Liver (tissue), 8 donors: ENCODE measurements at regions not wholly inside any gene's neighbourhood (a gene's known extent, or its start where the extent isn't known, plus 50 kb on each side); places are given as distances from the start of the nearest gene placed in this dataset.

Experiments used
- DNase-seq: peaks from one replicate; pipeline ENCODE4 v3.0.0-alpha.2; 2017; ENCODE audit warnings: low spot score
- H3K27ac ChIP-seq, 2 donors: one replicate each; pipeline ENCODE4 v1.7.0; 2013; ENCODE audit warnings: inconsistent platforms in 2 of 2, low read length in 2 of 2, control low read depth in 1 of 2, low read depth in 1 of 2, mild to moderate bottlenecking in 1 of 2
- H3K27me3 ChIP-seq, 4 donors: one replicate each; pipeline versions ENCODE4 v1.6.1 to v1.7.0; 2013; ENCODE audit warnings: low read length in 3 of 4, inconsistent platforms in 1 of 4, mild to moderate bottlenecking in 1 of 4, moderate library complexity in 1 of 4; ENCODE audit not compliant: control insufficient read depth in 4 of 4, insufficient read depth in 4 of 4
- H3K36me3 ChIP-seq, 4 donors: one replicate each; pipeline versions ENCODE4 v1.6.1 to v1.7.0; 2013; ENCODE audit warnings: low read length in 3 of 4, mild to moderate bottlenecking in 3 of 4, low read depth in 1 of 4, moderate library complexity in 1 of 4; ENCODE audit not compliant: control insufficient read depth in 4 of 4, insufficient read depth in 3 of 4
- H3K4me1 ChIP-seq, 4 donors: one replicate each; pipeline versions ENCODE4 v1.6.1 to v1.7.0; 2013; ENCODE audit warnings: low read length in 3 of 4, mild to moderate bottlenecking in 3 of 4, moderate library complexity in 1 of 4; ENCODE audit not compliant: control insufficient read depth in 4 of 4, insufficient read depth in 4 of 4
- H3K4me3 ChIP-seq, 3 donors: one replicate each; pipeline versions ENCODE4 v1.6.1 to v1.7.0; 2013; ENCODE audit warnings: low read length in 3 of 3, control low read depth in 1 of 3, low read depth in 1 of 3, mild to moderate bottlenecking in 1 of 3
- H3K9ac ChIP-seq, 2 donors: one replicate each; pipeline ENCODE4 v1.7.0; 2013; ENCODE audit warnings: low read length in 2 of 2, mild to moderate bottlenecking in 2 of 2, moderate library complexity in 2 of 2, control low read depth in 1 of 2, low read depth in 1 of 2
- H3K9me3 ChIP-seq, 4 donors: one replicate each; pipeline versions ENCODE4 v1.6.1 to v1.7.0; 2013; ENCODE audit warnings: low read length in 3 of 4; ENCODE audit not compliant: control insufficient read depth in 4 of 4
- ATF3 ChIP-seq: IDR thresholded peaks from 2 replicates; pipeline ENCODE4 v1.6.1; 2016; ENCODE audit warnings: antibody characterized with exemption
- EGR1 ChIP-seq, 2 donors: IDR thresholded peaks; 2 replicates each; pipeline ENCODE4 v1.6.1; 2016 to 2018; ENCODE audit warnings: antibody characterized with exemption in 2 of 2, low read depth in 2 of 2
- FOXA1 ChIP-seq: IDR thresholded peaks from 2 replicates; pipeline ENCODE4 v1.6.1; 2016; ENCODE audit warnings: antibody characterized with exemption
- FOXA2 ChIP-seq: IDR thresholded peaks from 2 replicates; pipeline ENCODE4 v1.6.1; 2016; ENCODE audit warnings: antibody characterized with exemption
- GABPA ChIP-seq, 2 donors: IDR thresholded peaks in 1 of 2; conservative IDR thresholded peaks in 1 of 2; 2 replicates each; pipeline ENCODE4 v1.6.1; 2016; ENCODE audit warnings: antibody characterized with exemption in 2 of 2, mild to moderate bottlenecking in 1 of 2, moderate library complexity in 1 of 2
- HNF4A ChIP-seq, 2 donors: conservative IDR thresholded peaks; 2 replicates each; pipeline ENCODE4 v1.6.1; 2016; ENCODE audit warnings: antibody characterized with exemption in 2 of 2, mild to moderate bottlenecking in 2 of 2
- HNF4G ChIP-seq: IDR thresholded peaks from 2 replicates; pipeline ENCODE4 v1.6.1; 2016; ENCODE audit warnings: antibody characterized with exemption
- JUND ChIP-seq, 2 donors: IDR thresholded peaks; 2 replicates each; pipeline ENCODE4 v1.6.1; 2016; ENCODE audit warnings: antibody characterized with exemption in 2 of 2
- NR2F2 ChIP-seq: IDR thresholded peaks from 2 replicates; pipeline ENCODE4 v1.6.1; 2016; ENCODE audit warnings: antibody characterized with exemption
- RAD21 ChIP-seq, 2 donors: IDR thresholded peaks; 2 replicates each; pipeline ENCODE4 v1.6.1; 2016; ENCODE audit warnings: antibody characterized with exemption in 2 of 2, mild to moderate bottlenecking in 2 of 2
- REST ChIP-seq: IDR thresholded peaks from 2 replicates; pipeline ENCODE4 v1.6.1; 2016; ENCODE audit warnings: antibody characterized with exemption, mild to moderate bottlenecking
- RXRA ChIP-seq, 2 donors: IDR thresholded peaks; 2 replicates each; pipeline ENCODE4 v1.6.1; 2017 to 2018; ENCODE audit warnings: antibody characterized with exemption in 2 of 2, mild to moderate bottlenecking in 1 of 2
- SP1 ChIP-seq: IDR thresholded peaks from 2 replicates; pipeline ENCODE4 v1.6.1; 2018; ENCODE audit warnings: antibody characterized with exemption, mild to moderate bottlenecking
- TAF1 ChIP-seq: conservative IDR thresholded peaks from 2 replicates; pipeline ENCODE4 v1.6.1; 2016; ENCODE audit warnings: antibody characterized with exemption, mild to moderate bottlenecking
- YY1 ChIP-seq: IDR thresholded peaks from 2 replicates; pipeline ENCODE4 v1.6.1; 2016; ENCODE audit warnings: antibody characterized with exemption, mild to moderate bottlenecking
- ZBTB33 ChIP-seq: IDR thresholded peaks from 2 replicates; pipeline ENCODE4 v1.6.1; 2016; ENCODE audit warnings: antibody characterized with exemption
- WGBS: extraction: QIAGEN DNeasy Blood & Tissue Kit; methylation state at CpG from one replicate; pipeline ENCODE4 v1.1.7; 2013; 5-methylcytosine and 5-hydroxymethylcytosine counted together
- TF ChIP-seq, protein P1 (sequence below): fragments of 150-350 bp; IDR thresholded peaks from 2 replicates; pipeline ENCODE4 v1.5.1; 2017; ENCODE audit warnings: improper control_type of control experiment, low read depth, low read length; ENCODE audit not compliant: missing input control
- TF ChIP-seq, protein P2 (sequence below): IDR thresholded peaks from 2 replicates; pipeline ENCODE4 v1.6.1; 2016; ENCODE audit warnings: antibody characterized with exemption
- donor health status: healthy.
- donor health status: healthy.
- donor health status: healthy.
- donor health status: healthy.
- donor health status: healthy.

- TF ChIP-seq REST (no peak), RXRA (IDR thresholded peaks at IDR 0.05) (no peak), FOXA2 (no peak), EGR1 (IDR thresholded peaks at IDR 0.05; ENCODE audit: low read depth in 2 of 2) (no peak), NR2F2 (no peak), TAF1 (no peak), RAD21 (IDR thresholded peaks at IDR 0.05) (no peak), ATF3 (no peak)
These were observed 1240.3 kb upstream of the ACVR2A start (continued) for GRCh38 chr2:146604521-146604920.

DNA sequence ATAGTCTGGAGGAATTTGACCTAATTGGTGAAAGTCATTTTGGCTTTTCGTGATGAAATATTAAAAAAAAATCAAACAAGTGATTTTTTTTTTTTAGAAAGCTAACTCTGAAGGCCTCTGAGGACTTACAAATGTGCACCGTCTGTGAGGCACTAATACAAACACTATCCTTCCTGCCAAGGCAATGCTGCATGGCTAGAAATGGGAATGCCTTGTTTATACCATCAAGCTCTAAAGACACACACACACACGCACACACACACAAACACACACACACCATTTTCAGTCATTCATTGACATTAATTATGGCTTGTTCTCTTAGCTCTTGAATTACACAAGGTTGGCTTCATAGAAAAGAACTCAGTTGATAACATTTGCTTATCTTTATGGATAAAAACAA, 1242.0 kb upstream of the ACVR2A start:
- H3K4me1 ChIP-seq, result no peaks in the 10 kb centered on the region
- WGBS, result 54% methylated on average over 3 of the region's 3 CpGs
- H3K4me3 ChIP-seq, result no peak overlapping the region

More for the DNA sequence above, 1242.0 kb upstream of the ACVR2A start:
- no peaks in the 10 kb centered on the region for H3K9me3 ChIP-seq
- H3K36me3 ChIP-seq, result no peaks in the 10 kb centered on the region
- no peak overlapping the region for H3K9ac ChIP-seq
- no peaks in the 10 kb centered on the region for H3K27me3 ChIP-seq
- no peak for DNase-seq
- H3K27ac ChIP-seq, result no peak overlapping the region
- TF ChIP-seq TAF1 (no peak), ZBTB33 (no peak), REST (no peak), JUND (IDR thresholded peaks at IDR 0.05) (no peak), RXRA (IDR thresholded peaks at IDR 0.05) (no peak), EGR1 (IDR thresholded peaks at IDR 0.05; ENCODE audit: low read depth in 2 of 2) (no peak), ATF3 (no peak), HNF4G (no peak), YY1 (no peak), FOXA1 (no peak), NR2F2 (no peak), FOXA2 (no peak), SP1 (no peak), RAD21 (IDR thresholded peaks at IDR 0.05) (no peak), GABPA (IDR thresholded peaks at IDR 0.05 in 1 of 2, conservative IDR thresholded peaks at IDR 0.05 in 1 of 2) (no peak), HNF4A (conservative IDR thresholded peaks at IDR 0.05) (no peak)
- TF ChIP-seq, protein P1, sequence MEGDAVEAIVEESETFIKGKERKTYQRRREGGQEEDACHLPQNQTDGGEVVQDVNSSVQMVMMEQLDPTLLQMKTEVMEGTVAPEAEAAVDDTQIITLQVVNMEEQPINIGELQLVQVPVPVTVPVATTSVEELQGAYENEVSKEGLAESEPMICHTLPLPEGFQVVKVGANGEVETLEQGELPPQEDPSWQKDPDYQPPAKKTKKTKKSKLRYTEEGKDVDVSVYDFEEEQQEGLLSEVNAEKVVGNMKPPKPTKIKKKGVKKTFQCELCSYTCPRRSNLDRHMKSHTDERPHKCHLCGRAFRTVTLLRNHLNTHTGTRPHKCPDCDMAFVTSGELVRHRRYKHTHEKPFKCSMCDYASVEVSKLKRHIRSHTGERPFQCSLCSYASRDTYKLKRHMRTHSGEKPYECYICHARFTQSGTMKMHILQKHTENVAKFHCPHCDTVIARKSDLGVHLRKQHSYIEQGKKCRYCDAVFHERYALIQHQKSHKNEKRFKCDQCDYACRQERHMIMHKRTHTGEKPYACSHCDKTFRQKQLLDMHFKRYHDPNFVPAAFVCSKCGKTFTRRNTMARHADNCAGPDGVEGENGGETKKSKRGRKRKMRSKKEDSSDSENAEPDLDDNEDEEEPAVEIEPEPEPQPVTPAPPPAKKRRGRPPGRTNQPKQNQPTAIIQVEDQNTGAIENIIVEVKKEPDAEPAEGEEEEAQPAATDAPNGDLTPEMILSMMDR, result no peak
- TF ChIP-seq, protein P2, sequence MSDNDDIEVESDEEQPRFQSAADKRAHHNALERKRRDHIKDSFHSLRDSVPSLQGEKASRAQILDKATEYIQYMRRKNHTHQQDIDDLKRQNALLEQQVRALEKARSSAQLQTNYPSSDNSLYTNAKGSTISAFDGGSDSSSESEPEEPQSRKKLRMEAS, result no peak
